Lung (tissue), 11 donors: ENCODE measurements at regions not wholly inside any gene's neighbourhood (a gene's known extent, or its start where the extent isn't known, plus 50 kb on each side); places are given as distances from the start of the nearest gene placed in this dataset.

Experiments
- ATAC-seq: fragments of 200-7000 bp; cut with Tn5 transposase; one replicate; pipeline ENCODE4 v1.9.1; 2020; ENCODE audit warnings: moderate number of reproducible peaks; ENCODE audit not compliant: insufficient read depth, low FRiP score
- DNase-seq, 3 donors: peaks; one replicate each; pipeline ENCODE4 v3.0.0-alpha.2; 2013 to 2017
- H3K27ac ChIP-seq, 2 donors: one replicate each; pipeline ENCODE4 v1.5.1; 2013; ENCODE audit warnings: mild to moderate bottlenecking in 2 of 2, moderate library complexity in 2 of 2, control low read depth in 1 of 2, inconsistent platforms in 1 of 2, low read depth in 1 of 2, low read length in 1 of 2
- H3K27me3 ChIP-seq, 3 donors: one replicate each; pipeline ENCODE4 v1.5.1; 2013; ENCODE audit warnings: low read length in 2 of 3; ENCODE audit not compliant: control insufficient read depth in 3 of 3, insufficient read depth in 3 of 3
- H3K36me3 ChIP-seq, 4 donors: one replicate each; pipeline ENCODE4 v1.5.1; 2013; ENCODE audit warnings: low read length in 4 of 4, mild to moderate bottlenecking in 1 of 4, moderate library complexity in 1 of 4; ENCODE audit not compliant: control insufficient read depth in 4 of 4, insufficient read depth in 4 of 4
- H3K4me1 ChIP-seq, 5 donors: one replicate each; pipeline ENCODE4 v1.5.1; 2013; ENCODE audit warnings: low read length in 5 of 5, mild to moderate bottlenecking in 2 of 5, moderate library complexity in 1 of 5; ENCODE audit not compliant: control insufficient read depth in 5 of 5, insufficient read depth in 5 of 5
- H3K4me3 ChIP-seq: one replicate; pipeline ENCODE4 v1.5.1; 2013; ENCODE audit warnings: mild to moderate bottlenecking, control low read depth, moderate library complexity
- H3K9ac ChIP-seq, 2 donors: one replicate each; pipeline ENCODE4 v1.5.1; 2013; ENCODE audit warnings: low read length in 2 of 2, control low read depth in 1 of 2; ENCODE audit not compliant: insufficient read depth in 1 of 2
- H3K9me3 ChIP-seq, 4 donors: one replicate each; pipeline ENCODE4 v1.5.1; 2013; ENCODE audit warnings: low read length in 3 of 4, mild to moderate bottlenecking in 1 of 4, moderate library complexity in 1 of 4; ENCODE audit not compliant: control insufficient read depth in 4 of 4, insufficient read depth in 3 of 4
- WGBS, 2 donors: extraction: QIAGEN DNeasy Blood & Tissue Kit; methylation state at CpG; one replicate each; pipeline ENCODE4 v1.1.7; 2013; 5-methylcytosine and 5-hydroxymethylcytosine counted together
- TF ChIP-seq, protein P1 (sequence below): IDR thresholded peaks from 2 replicates; pipeline ENCODE4 v1.5.1; 2012; ENCODE audit warnings: mild to moderate bottlenecking; ENCODE audit errors: control extremely low read depth, extremely low read depth
- donor health status: control.
- donor health status: control.
- donor health status: Bipolar disorder and iron deficiency.
- donor health status: healthy.
- donor health status: DM: yes; HTN: yes; CAD: no.

GRCh38 chr17:79461041-79461440 is 149.8 kb downstream of the RBFOX3 start:
- TF ChIP-seq, protein P1, sequence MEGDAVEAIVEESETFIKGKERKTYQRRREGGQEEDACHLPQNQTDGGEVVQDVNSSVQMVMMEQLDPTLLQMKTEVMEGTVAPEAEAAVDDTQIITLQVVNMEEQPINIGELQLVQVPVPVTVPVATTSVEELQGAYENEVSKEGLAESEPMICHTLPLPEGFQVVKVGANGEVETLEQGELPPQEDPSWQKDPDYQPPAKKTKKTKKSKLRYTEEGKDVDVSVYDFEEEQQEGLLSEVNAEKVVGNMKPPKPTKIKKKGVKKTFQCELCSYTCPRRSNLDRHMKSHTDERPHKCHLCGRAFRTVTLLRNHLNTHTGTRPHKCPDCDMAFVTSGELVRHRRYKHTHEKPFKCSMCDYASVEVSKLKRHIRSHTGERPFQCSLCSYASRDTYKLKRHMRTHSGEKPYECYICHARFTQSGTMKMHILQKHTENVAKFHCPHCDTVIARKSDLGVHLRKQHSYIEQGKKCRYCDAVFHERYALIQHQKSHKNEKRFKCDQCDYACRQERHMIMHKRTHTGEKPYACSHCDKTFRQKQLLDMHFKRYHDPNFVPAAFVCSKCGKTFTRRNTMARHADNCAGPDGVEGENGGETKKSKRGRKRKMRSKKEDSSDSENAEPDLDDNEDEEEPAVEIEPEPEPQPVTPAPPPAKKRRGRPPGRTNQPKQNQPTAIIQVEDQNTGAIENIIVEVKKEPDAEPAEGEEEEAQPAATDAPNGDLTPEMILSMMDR: no peak
- H3K27ac ChIP-seq: no peak overlapping the region
- no peak overlapping the region for H3K9ac ChIP-seq
- no peak for DNase-seq
- peaks cover 0 to 5% (median 0%) of the 10 kb centered on the region in 4 donors for H3K9me3 ChIP-seq
- no peaks in the 10 kb centered on the region for H3K4me1 ChIP-seq
- peaks cover 0 to 10% (median 4%) of the 10 kb centered on the region in 3 donors for H3K27me3 ChIP-seq
- WGBS, 2 donors: 77 to 90% methylated on average over 2 of the region's 2 CpGs
- H3K4me3 ChIP-seq: no peak overlapping the region
- ATAC-seq: no peak
- H3K36me3 ChIP-seq: no peaks in the 10 kb centered on the region

- DNase-seq: no peak
- 80 to 85% methylated on average over 4 of the region's 4 CpGs for WGBS, 2 donors
- Histone ChIP-seq H3K9me3 (peaks cover 0 to 5% (median 0%) of the 10 kb centered on the region in 4 donors), H3K9ac (no peak overlapping the region), H3K4me3 (no peak overlapping the region), H3K4me1 (no peaks in the 10 kb centered on the region), H3K27ac (no peak overlapping the region), H3K27me3 (peaks cover 0 to 8% (median 4%) of the 10 kb centered on the region in 3 donors), H3K36me3 (no peaks in the 10 kb centered on the region)
- ATAC-seq: no peak
- TF ChIP-seq, protein P1: no peak
These were observed 151.0 kb downstream of the RBFOX3 start for GRCh38 chr17:79459846-79460245.

GRCh38 chr17:79459003-79459655 is 151.7 kb downstream of the RBFOX3 start:
- TF ChIP-seq, protein P1: no peak
- no peak for DNase-seq

GRCh38 chr17:79458356-79458755 is 152.5 kb downstream of the RBFOX3 start:
- DNase-seq (no peak), ATAC-seq (no peak)
- H3K36me3 ChIP-seq: no peaks in the 10 kb centered on the region
- H3K27me3 ChIP-seq: peaks cover 0 to 4% (median 4%) of the 10 kb centered on the region in 3 donors
- H3K9ac ChIP-seq: no peak overlapping the region
- TF ChIP-seq, protein P1: no peak
- H3K9me3 ChIP-seq: peaks cover 0 to 3% (median 0%) of the 10 kb centered on the region in 4 donors
- no peak overlapping the region for H3K4me3 ChIP-seq
- no peak overlapping the region for H3K27ac ChIP-seq
- H3K4me1 ChIP-seq: no peaks in the 10 kb centered on the region
- 68 to 77% methylated on average over 12 of the region's 12 CpGs for WGBS, 2 donors

More at GRCh38 chr17:79459003-79459655, 151.7 kb downstream of the RBFOX3 start:
- H3K27me3 ChIP-seq: peaks cover 0 to 4% (median 4%) of the 10 kb centered on the region in 3 donors
- H3K4me1 ChIP-seq: no peaks in the 10 kb centered on the region
- ATAC-seq: no peak
- no peak overlapping the region for H3K9ac ChIP-seq
- H3K36me3 ChIP-seq: no peaks in the 10 kb centered on the region
- H3K27ac ChIP-seq: no peak overlapping the region
- 77 to 83% methylated on average over 12 of the region's 12 CpGs for WGBS, 2 donors
- peaks cover 0 to 3% (median 0%) of the 10 kb centered on the region in 4 donors for H3K9me3 ChIP-seq
- H3K4me3 ChIP-seq: no peak overlapping the region
